IPS-NIHi11 (cell line): ENCODE measurements at regions not wholly inside any gene's neighbourhood (a gene's known extent, or its start where the extent isn't known, plus 50 kb on each side); places are given as distances from the start of the nearest gene placed in this dataset.
A peak's percentile ranks its signal among the peaks of the same experiment; 100 is the strongest.
"Not testable (repeated sequence)": the region's sequence is repeated elsewhere in the genome, so short reads cannot be mapped to it uniquely, and the experiment has no call there.

Experiments
- DNase-seq: peaks from one replicate; pipeline ENCODE4 v3.0.0; 2012; ENCODE audit warnings: mixed read lengths, low spot score

- no peak for DNase-seq
Measured at GRCh38 chr6:170193326-170193821, 97.5 kb downstream of the DLL1 start.

- no peak for DNase-seq
Measured at GRCh38 chr6:170192905-170193304, 98.0 kb downstream of the DLL1 start.

- DNase-seq, result not testable (repeated sequence)
Measured at GRCh38 chr6:170192101-170192500, 98.8 kb downstream of the DLL1 start.

GRCh38 chr6:170190046-170190445 is 100.8 kb downstream of the DLL1 start:
- no peak for DNase-seq

GRCh38 chr6:170189236-170189635 is 101.6 kb downstream of the DLL1 start:
- no peak for DNase-seq

- DNase-seq, result no peak
Measured at GRCh38 chr6:170188571-170189001, 102.3 kb downstream of the DLL1 start.

GRCh38 chr6:170187669-170188566 is 103.0 kb downstream of the DLL1 start:
- no peak for DNase-seq

GRCh38 chr6:170186941-170187668 is 103.8 kb downstream of the DLL1 start:
- DNase-seq, result no peak

GRCh38 chr6:170186006-170186935 is 104.6 kb downstream of the DLL1 start:
- DNase-seq, result no peak

- DNase-seq, result no peak
Measured at GRCh38 chr6:170185175-170185978, 105.5 kb downstream of the DLL1 start.

- no peak for DNase-seq
Measured at GRCh38 chr6:170184316-170184715, 106.6 kb downstream of the DLL1 start.

- DNase-seq, result no peak
Measured at GRCh38 chr6:170183521-170183920, 107.4 kb downstream of the DLL1 start.

GRCh38 chr6:170182781-170183120 is 108.1 kb downstream of the DLL1 start:
- DNase-seq, result no peak

GRCh38 chr6:170182093-170182780 is 108.6 kb downstream of the DLL1 start:
- DNase-seq, result no peak

- no peak for DNase-seq
Measured at GRCh38 chr6:170181338-170181690, 109.6 kb downstream of the DLL1 start.

- no peak for DNase-seq
Measured at GRCh38 chr6:170180671-170181337, 110.1 kb downstream of the DLL1 start.

- DNase-seq, result peak; percentile 3
Measured at GRCh38 chr6:170179616-170180324, 111.1 kb downstream of the DLL1 start.

GRCh38 chr6:170178561-170179477 is 112.1 kb downstream of the DLL1 start:
- DNase-seq, result peak; percentile 14
